Lower lobe of right lung (tissue), 2 donors: ENCODE measurements at regions not wholly inside any gene's neighbourhood (a gene's known extent, or its start where the extent isn't known, plus 50 kb on each side); places are given as distances from the start of the nearest gene placed in this dataset.

Experiments
- ATAC-seq, 2 donors: fragments of 200-7000 bp; cut with Tn5 transposase; one replicate each; pipeline ENCODE4 v1.9.1; 2020 to 2022; ENCODE audit warnings: mild to moderate bottlenecking in 2 of 2, moderate library complexity in 2 of 2
- DNase-seq: peaks from one replicate; pipeline ENCODE4 v3.0.0-alpha.2; 2020
- H3K27ac ChIP-seq: fragments of 200-600 bp; one replicate; pipeline ENCODE4 v1.8.0; 2022
- H3K27me3 ChIP-seq: fragments of 200-600 bp; one replicate; pipeline ENCODE4 v1.8.0; 2022; ENCODE audit warnings: low read depth
- H3K36me3 ChIP-seq: fragments of 200-600 bp; one replicate; pipeline ENCODE4 v1.8.0; 2022; ENCODE audit warnings: mild to moderate bottlenecking
- H3K4me1 ChIP-seq: fragments of 200-600 bp; one replicate; pipeline ENCODE4 v1.8.0; 2022
- H3K4me3 ChIP-seq: fragments of 200-600 bp; one replicate; pipeline ENCODE4 v1.8.0; 2022; ENCODE audit warnings: mild to moderate bottlenecking
- H3K9me3 ChIP-seq: fragments of 200-600 bp; one replicate; pipeline ENCODE4 v1.8.0; 2022
- intact Hi-C: fragments of 100-400 bp; cut with DNase I; formaldehyde crosslinking; loops from one replicate; pipeline ENCODE4 v1.11.0; 2022
- TF ChIP-seq, protein P1 (sequence below): fragments of 200-600 bp; IDR thresholded peaks from one replicate; pipeline ENCODE4 v1.8.0; 2022; ENCODE audit warnings: antibody characterized with exemption, mild to moderate bottlenecking
- donor health status: DM: no; HTN: yes; CAD: no; lungs with severe emphysema.

DNA sequence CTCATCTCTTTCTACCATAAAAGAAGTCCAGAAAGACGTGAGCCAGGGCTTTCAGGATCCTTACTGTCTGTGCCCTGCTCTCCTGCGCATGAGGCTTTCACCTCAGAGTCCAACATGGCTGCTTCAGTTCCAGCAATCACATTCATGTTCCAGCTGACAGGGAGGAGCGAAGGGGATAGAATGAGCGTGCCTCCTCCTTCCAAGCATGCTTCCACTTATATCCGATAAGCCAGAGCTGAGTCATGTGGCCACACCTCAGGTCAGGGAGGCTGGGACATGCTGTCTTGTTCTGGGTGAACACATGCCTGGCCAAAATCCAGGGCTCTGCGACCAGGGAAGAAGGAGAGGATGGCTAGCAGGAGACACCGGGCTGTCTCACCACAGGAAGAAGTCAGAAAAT lies 248.2 kb downstream of the SKAP2 start:
- DNase-seq, result no peak
- H3K9me3 ChIP-seq, result no peaks in the 10 kb centered on the region
- H3K4me1 ChIP-seq, result no peaks in the 10 kb centered on the region
- intact Hi-C loops, result no loop called here
- no peaks in the 10 kb centered on the region for H3K36me3 ChIP-seq
- no peak for ATAC-seq
- no peak overlapping the region for H3K27ac ChIP-seq
- H3K4me3 ChIP-seq, result no peak overlapping the region
- TF ChIP-seq, protein P1, sequence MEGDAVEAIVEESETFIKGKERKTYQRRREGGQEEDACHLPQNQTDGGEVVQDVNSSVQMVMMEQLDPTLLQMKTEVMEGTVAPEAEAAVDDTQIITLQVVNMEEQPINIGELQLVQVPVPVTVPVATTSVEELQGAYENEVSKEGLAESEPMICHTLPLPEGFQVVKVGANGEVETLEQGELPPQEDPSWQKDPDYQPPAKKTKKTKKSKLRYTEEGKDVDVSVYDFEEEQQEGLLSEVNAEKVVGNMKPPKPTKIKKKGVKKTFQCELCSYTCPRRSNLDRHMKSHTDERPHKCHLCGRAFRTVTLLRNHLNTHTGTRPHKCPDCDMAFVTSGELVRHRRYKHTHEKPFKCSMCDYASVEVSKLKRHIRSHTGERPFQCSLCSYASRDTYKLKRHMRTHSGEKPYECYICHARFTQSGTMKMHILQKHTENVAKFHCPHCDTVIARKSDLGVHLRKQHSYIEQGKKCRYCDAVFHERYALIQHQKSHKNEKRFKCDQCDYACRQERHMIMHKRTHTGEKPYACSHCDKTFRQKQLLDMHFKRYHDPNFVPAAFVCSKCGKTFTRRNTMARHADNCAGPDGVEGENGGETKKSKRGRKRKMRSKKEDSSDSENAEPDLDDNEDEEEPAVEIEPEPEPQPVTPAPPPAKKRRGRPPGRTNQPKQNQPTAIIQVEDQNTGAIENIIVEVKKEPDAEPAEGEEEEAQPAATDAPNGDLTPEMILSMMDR, result no peak
- H3K27me3 ChIP-seq, result no peaks in the 10 kb centered on the region

DNA sequence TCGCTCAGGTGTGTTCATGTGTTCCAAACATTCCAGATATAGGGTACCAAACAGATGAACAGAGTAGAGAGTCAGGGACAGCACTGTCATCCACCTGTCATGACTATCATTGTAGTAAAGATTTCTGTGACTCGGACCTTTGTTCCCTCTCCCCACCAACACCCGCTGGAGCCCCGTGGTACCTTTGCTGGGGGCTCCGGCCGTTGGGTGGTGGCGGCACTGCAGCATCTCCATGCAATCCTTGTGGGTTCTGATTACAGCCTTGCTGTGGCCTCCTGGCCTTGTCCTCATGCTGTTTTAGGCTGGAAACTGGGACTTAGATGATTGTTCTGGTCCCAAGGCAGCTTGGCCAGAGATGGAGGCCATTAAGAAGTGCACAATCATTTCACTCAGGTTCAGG lies 247.3 kb downstream of the SKAP2 start:
- Histone ChIP-seq H3K4me3 (no peak overlapping the region), H3K4me1 (no peaks in the 10 kb centered on the region), H3K36me3 (no peaks in the 10 kb centered on the region), H3K27ac (no peak overlapping the region), H3K27me3 (no peaks in the 10 kb centered on the region), H3K9me3 (no peaks in the 10 kb centered on the region)
- TF ChIP-seq, protein P1, result no peak
- DNase-seq, result no peak
- no peak for ATAC-seq
- intact Hi-C loops, result no loop called here
